H1 (cell line): ENCODE measurements at regions not wholly inside any gene's neighbourhood (a gene's known extent, or its start where the extent isn't known, plus 50 kb on each side); places are given as distances from the start of the nearest gene placed in this dataset.
"Not testable (repeated sequence)": the region's sequence is repeated elsewhere in the genome, so short reads cannot be mapped to it uniquely, and the experiment has no call there.

Experiments used
- CTCF ChIA-PET: fragments of 300-600 bp; sonication (Branson Sonifier 250); formaldehyde crosslinking; loops from one replicate; lab custom pipeline; 2021; ENCODE audit not compliant: partially characterized antibody; lab: Charles Lee
- POLR2A ChIA-PET: fragments of 300-600 bp; sonication (Branson Sonifier 250); formaldehyde crosslinking; loops from one replicate; lab custom pipeline; 2021; ENCODE audit warnings: inconsistent platforms; ENCODE audit not compliant: partially characterized antibody; lab: Charles Lee
- DNase-seq, 2 experiments: peaks; one replicate each; pipeline versions ENCODE4 v3.0.0 to v3.0.0-alpha.2; 2010 to 2022; ENCODE audit warnings: low spot score in 2 of 2, low read depth in 1 of 2, mixed read lengths in 1 of 2
- FAIRE-seq: peaks from 2 replicates; lab custom pipeline; 2011; peaks lifted over from hg19 to GRCh38; lab: Jason Lieb, UNC
- H2AFZ ChIP-seq: 2 replicates; pipeline ENCODE4 v1.8.1; 2012; ENCODE audit warnings: low read length, inconsistent platforms
- H2AK5ac ChIP-seq: 2 replicates; pipeline ENCODE4 v1.6.1; 2013; ENCODE audit warnings: low read depth, low read length
- H2BK120ac ChIP-seq: replicated peaks from 2 replicates; pipeline ENCODE3; 2013; ENCODE audit warnings: low read depth, low read length, inconsistent platforms
- H2BK12ac ChIP-seq: 2 replicates; pipeline ENCODE4 v1.6.1; 2013; ENCODE audit warnings: low read depth, low read length
- H2BK15ac ChIP-seq: 2 replicates; pipeline ENCODE4 v1.6.1; 2013; ENCODE audit warnings: low read length
- H2BK20ac ChIP-seq: 2 replicates; pipeline ENCODE4 v1.6.1; 2013; ENCODE audit warnings: low read length
- H2BK5ac ChIP-seq: 2 replicates; pipeline ENCODE4 v1.6.1; 2013; ENCODE audit warnings: low read depth, low read length
- H3K14ac ChIP-seq: 2 replicates; pipeline ENCODE4 v1.6.1; 2013; ENCODE audit warnings: inconsistent platforms; ENCODE audit not compliant: insufficient read length
- H3K18ac ChIP-seq: 2 replicates; pipeline ENCODE4 v1.6.1; 2013; ENCODE audit warnings: low read length; ENCODE audit errors: extremely low read depth
- H3K23ac ChIP-seq: 2 replicates; pipeline ENCODE4 v1.6.1; 2013; ENCODE audit warnings: inconsistent platforms; ENCODE audit not compliant: insufficient read length
- H3K23me2 ChIP-seq: 2 replicates; pipeline ENCODE4 v1.6.1; 2013; ENCODE audit warnings: low read depth, low read length
- H3K27ac ChIP-seq: 2 replicates; pipeline ENCODE4 v1.6.1; 2011; ENCODE audit warnings: low read depth, low read length, inconsistent platforms
- H3K27me3 ChIP-seq, 4 experiments: replicated peaks in 1 of 4; 1 replicate in 1 of 4; 2 replicates in 3 of 4; pipeline versions ENCODE4 v1.6.1 to v1.8.1; 2011 to 2013; ENCODE audit warnings: low read length in 3 of 4, mild to moderate bottlenecking in 3 of 4, inconsistent platforms in 2 of 4, mixed read lengths in 2 of 4, moderate library complexity in 1 of 4; ENCODE audit not compliant: control insufficient read depth in 3 of 4, insufficient read depth in 3 of 4; ENCODE audit errors: extremely low read depth in 1 of 4
- H3K36me3 ChIP-seq, 4 experiments: 2 replicates each; pipeline versions ENCODE4 v1.6.1 to v1.8.1; 2011 to 2013; ENCODE audit warnings: mild to moderate bottlenecking in 4 of 4, low read length in 3 of 4, moderate library complexity in 2 of 4, control low read depth in 1 of 4, inconsistent platforms in 1 of 4; ENCODE audit not compliant: insufficient read depth in 4 of 4, control insufficient read depth in 2 of 4
- H3K4ac ChIP-seq: replicated peaks from 2 replicates; pipeline ENCODE3; 2013; ENCODE audit warnings: low read length, low read depth, mixed read lengths, inconsistent platforms; ENCODE audit not compliant: insufficient read length
- H3K4me1 ChIP-seq, 4 experiments: replicated peaks in 1 of 4; 1 replicate in 1 of 4; 2 replicates in 3 of 4; pipeline versions ENCODE4 v1.6.1 to v1.8.1; 2011 to 2013; ENCODE audit warnings: low read length in 3 of 4, inconsistent platforms in 2 of 4, mixed read lengths in 1 of 4; ENCODE audit not compliant: insufficient read depth in 4 of 4, control insufficient read depth in 3 of 4
- H3K4me2 ChIP-seq, 2 experiments: 2 replicates each; pipeline versions ENCODE4 v1.6.1 to v1.8.1; 2011 to 2013; ENCODE audit warnings: low read depth in 2 of 2, low read length in 2 of 2, control low read depth in 1 of 2, inconsistent platforms in 1 of 2, mild to moderate bottlenecking in 1 of 2; ENCODE audit not compliant: insufficient read depth in 1 of 2
- H3K4me3 ChIP-seq, 4 experiments: fragments of 200-600, 300-600 bp in 1 of 4; sonication (generic), shearing (Covaris generic), sonication (Bioruptor Twin) in 1 of 4; 2 replicates each; pipeline versions ENCODE4 v1.5.1 to v1.8.1; 2011 to 2016; ENCODE audit warnings: low read length in 4 of 4, low read depth in 3 of 4, control low read depth in 2 of 4, inconsistent platforms in 2 of 4, mild to moderate bottlenecking in 2 of 4, mixed read lengths in 1 of 4, moderate library complexity in 1 of 4; ENCODE audit not compliant: insufficient read depth in 2 of 4; ENCODE audit errors: extremely low read depth in 1 of 4
- H3K56ac ChIP-seq: replicated peaks from 2 replicates; pipeline ENCODE3; 2013; ENCODE audit warnings: low read depth, mild to moderate bottlenecking, mixed read lengths, low read length, inconsistent platforms; ENCODE audit not compliant: insufficient read length
- H3K79me1 ChIP-seq: 2 replicates; pipeline ENCODE4 v1.6.1; 2013; ENCODE audit warnings: low read depth, low read length, control low read depth
- H3K79me2 ChIP-seq, 2 experiments: 2 replicates each; pipeline versions ENCODE4 v1.6.1 to v1.8.1; 2012 to 2013; ENCODE audit warnings: low read length in 2 of 2, mild to moderate bottlenecking in 2 of 2, inconsistent platforms in 1 of 2; ENCODE audit not compliant: insufficient read depth in 2 of 2, control insufficient read depth in 1 of 2
- H3K9ac ChIP-seq, 4 experiments: replicated peaks in 1 of 4; 1 replicate in 1 of 4; 2 replicates in 3 of 4; pipeline versions ENCODE4 v1.6.1 to v1.8.1; 2011 to 2013; ENCODE audit warnings: low read depth in 3 of 4, low read length in 3 of 4, control low read depth in 2 of 4, mild to moderate bottlenecking in 2 of 4, moderate library complexity in 2 of 4, inconsistent platforms in 1 of 4; ENCODE audit errors: extremely low read depth in 1 of 4
- H3K9me3 ChIP-seq, 2 experiments: 2 replicates each; pipeline versions ENCODE4 v1.6.1 to v1.8.1; 2012 to 2013; ENCODE audit warnings: mild to moderate bottlenecking in 2 of 2, moderate library complexity in 2 of 2, control low read depth in 1 of 2, inconsistent platforms in 1 of 2, low read depth in 1 of 2, low read length in 1 of 2, mixed read lengths in 1 of 2; ENCODE audit not compliant: insufficient read depth in 2 of 2
- H4K20me1 ChIP-seq, 2 experiments: replicated peaks in 1 of 2; 2 replicates each; pipeline versions ENCODE3 to v1.8.1; 2011 to 2013; ENCODE audit warnings: inconsistent platforms in 2 of 2, low read length in 2 of 2, mild to moderate bottlenecking in 1 of 2; ENCODE audit not compliant: insufficient read depth in 2 of 2, control insufficient read depth in 1 of 2
- H4K5ac ChIP-seq: 2 replicates; pipeline ENCODE4 v1.6.1; 2013; ENCODE audit warnings: low read length, low read depth, mixed read lengths, inconsistent platforms; ENCODE audit not compliant: insufficient read length
- H4K8ac ChIP-seq: 2 replicates; pipeline ENCODE4 v1.8.0; 2013; ENCODE audit warnings: mild to moderate bottlenecking, moderate library complexity, low read length, inconsistent platforms; ENCODE audit not compliant: insufficient read depth; ENCODE audit errors: extremely low read depth
- H4K91ac ChIP-seq: replicated peaks from 2 replicates; pipeline ENCODE3; 2013; ENCODE audit warnings: low read length, mixed read lengths, inconsistent platforms; ENCODE audit not compliant: insufficient read length
- WGBS, 2 experiments: shearing (Covaris generic) in 1 of 2; methylation state at CpG; one replicate each; pipeline versions ENCODE4 v1.1.6 to v1.1.7; 2013 to 2015; ENCODE audit warnings: low lambda C conversion rate in 2 of 2, mixed read lengths in 2 of 2, inconsistent platforms in 1 of 2, low coverage in 1 of 2, missing lambda C conversion rate in 1 of 2; ENCODE audit not compliant: insufficient replicate concordance in 2 of 2, insufficient coverage in 1 of 2, insufficient read length in 1 of 2; ENCODE audit errors: extremely low coverage in 1 of 2, missing lambda C conversion rate in 1 of 2; 5-methylcytosine and 5-hydroxymethylcytosine counted together

- H3K18ac ChIP-seq, H3K9me3 ChIP-seq, H2BK12ac ChIP-seq, H3K4me3 ChIP-seq, H3K79me2 ChIP-seq, H4K20me1 ChIP-seq, H2BK20ac ChIP-seq, H3K9ac ChIP-seq, DNase-seq, H3K27ac ChIP-seq, H2AK5ac ChIP-seq, H3K4ac ChIP-seq, H3K4me1 ChIP-seq, H3K4me2 ChIP-seq, FAIRE-seq, H3K36me3 ChIP-seq, H4K8ac ChIP-seq, H3K23me2 ChIP-seq, H3K14ac ChIP-seq, CTCF ChIA-PET, H3K56ac ChIP-seq, H3K27me3 ChIP-seq, H2BK5ac ChIP-seq, H3K23ac ChIP-seq, H3K79me1 ChIP-seq, H2BK120ac ChIP-seq, H2BK15ac ChIP-seq, H2AFZ ChIP-seq, H4K5ac ChIP-seq, H4K91ac ChIP-seq: not testable (repeated sequence)
- 94% methylated on average over 23 of the region's 24 CpGs; no CpG with 5 or more reads in 1 of the 2 experiments for WGBS, 2 experiments
- POLR2A ChIA-PET, result interaction anchor here (0.8 kb wide), 1 partner anchor 9 kb away, joined by 3 read pairs; no protein-coding TSS in a partner anchor
These were observed 341.5 kb downstream of the RFPL4B start for GRCh38 chr6:112688487-112689165.
